ENCODE measurements at regions not wholly inside any gene's neighbourhood (a gene's known extent, or its start where the extent isn't known, plus 50 kb on each side); places are given as distances from the start of the nearest gene placed in this dataset.

GRCh38 chr12:58645946-58646345 is 274.4 kb downstream of the LRIG3 start:
- TF ChIP-seq POLR2AphosphoS5 (IDR thresholded peaks at IDR 0.05; ENCODE audit: low read depth, low read length) (no peak), EZH2 (IDR thresholded peaks at IDR 0.05) (no peak), POLR2A (IDR thresholded peaks at IDR 0.05; ENCODE audit: borderline replicate concordance, extremely low read depth, insufficient read depth, insufficient read length) (no peak), CEBPB (IDR thresholded peaks at IDR 0.05; ENCODE audit: low read depth) (no peak), CTCF (IDR thresholded peaks at IDR 0.05 in 2 of 3, conservative IDR thresholded peaks at IDR 0.05 in 1 of 3; ENCODE audit: borderline replicate concordance in 1 of 3, insufficient read depth in 1 of 3, low read depth in 2 of 3, low read length in 2 of 3) (no peak), ELF1 (IDR thresholded peaks at IDR 0.05; ENCODE audit: borderline replicate concordance, low read depth) (no peak), EGR1 (IDR thresholded peaks at IDR 0.05; ENCODE audit: low read depth) (no peak), MAX (IDR thresholded peaks at IDR 0.05) (no peak), JUND (IDR thresholded peaks at IDR 0.05) (no peak), ZFX (IDR thresholded peaks at IDR 0.05) (no peak)
